SKM-1 (cell line): ENCODE measurements at regions not wholly inside any gene's neighbourhood (a gene's known extent, or its start where the extent isn't known, plus 50 kb on each side); places are given as distances from the start of the nearest gene placed in this dataset.
"Not testable (repeated sequence)": the region's sequence is repeated elsewhere in the genome, so short reads cannot be mapped to it uniquely, and the experiment has no call there.

ENCODE experiments used
- DNase-seq: peaks from one replicate; lab custom pipeline; 2025; ENCODE audit not compliant: unreplicated experiment; lab: John Stamatoyannopoulos, UW

DNA sequence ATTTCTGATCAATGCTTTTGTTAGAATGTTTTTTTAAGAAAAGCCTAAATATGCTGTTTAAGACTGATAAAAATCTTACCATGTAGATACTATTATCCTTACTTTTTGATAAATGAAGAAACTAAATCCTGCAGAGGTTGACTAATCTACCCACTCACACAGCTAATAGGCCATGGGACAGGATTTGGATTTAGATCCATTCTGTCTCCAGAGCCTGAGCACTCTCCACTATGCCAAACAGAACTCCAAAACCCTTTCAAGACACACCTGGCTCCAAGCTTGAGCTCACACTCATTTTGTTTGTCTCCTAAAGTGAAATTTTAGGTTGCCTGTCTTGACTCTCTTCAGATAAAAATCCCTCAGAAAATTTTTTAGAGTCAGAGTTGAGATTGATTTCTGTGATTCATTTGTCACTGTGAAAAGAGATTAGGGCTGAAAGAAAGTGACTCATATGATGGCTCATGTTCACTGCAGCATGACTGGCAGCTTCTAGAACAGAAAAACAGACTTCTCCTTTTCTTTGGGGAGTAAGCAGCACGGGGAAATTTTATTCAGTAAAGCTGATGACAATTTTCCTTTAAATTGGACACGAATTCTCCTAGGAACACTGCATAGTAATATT lies 132.3 kb upstream of the POT1 start:
- DNase-seq = no peak

DNA sequence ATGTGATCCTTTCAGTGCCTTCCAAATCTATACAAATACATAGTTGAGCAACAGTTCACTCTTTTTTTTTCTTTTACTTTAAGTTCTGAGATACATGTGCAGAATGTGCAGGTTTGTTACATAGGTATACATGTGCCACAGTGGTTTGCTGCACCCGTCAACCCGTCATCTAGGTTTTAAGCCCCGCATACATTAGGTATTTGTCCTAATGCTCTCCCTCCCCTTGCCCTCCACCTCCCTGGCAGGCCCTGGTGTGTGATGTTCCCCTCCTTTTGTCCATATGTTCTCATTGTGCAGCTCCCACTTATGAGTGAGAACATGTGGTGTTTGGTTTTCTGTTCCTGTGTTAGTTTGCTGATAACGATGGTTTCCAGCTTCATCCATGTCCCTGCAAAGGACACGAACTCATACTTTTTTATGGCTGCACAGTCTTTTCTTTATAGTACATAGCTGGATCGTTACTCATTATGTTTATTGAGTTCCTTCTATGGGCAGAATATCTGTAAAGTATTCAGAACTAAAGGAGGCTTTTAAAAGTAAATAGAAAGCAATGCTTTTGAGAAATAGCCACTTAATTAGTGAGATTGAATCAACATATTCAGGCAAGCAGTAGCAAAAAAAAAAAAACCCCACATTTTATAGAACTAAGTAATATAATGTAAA lies 131.6 kb upstream of the POT1 start:
- DNase-seq = not testable (repeated sequence)

DNA sequence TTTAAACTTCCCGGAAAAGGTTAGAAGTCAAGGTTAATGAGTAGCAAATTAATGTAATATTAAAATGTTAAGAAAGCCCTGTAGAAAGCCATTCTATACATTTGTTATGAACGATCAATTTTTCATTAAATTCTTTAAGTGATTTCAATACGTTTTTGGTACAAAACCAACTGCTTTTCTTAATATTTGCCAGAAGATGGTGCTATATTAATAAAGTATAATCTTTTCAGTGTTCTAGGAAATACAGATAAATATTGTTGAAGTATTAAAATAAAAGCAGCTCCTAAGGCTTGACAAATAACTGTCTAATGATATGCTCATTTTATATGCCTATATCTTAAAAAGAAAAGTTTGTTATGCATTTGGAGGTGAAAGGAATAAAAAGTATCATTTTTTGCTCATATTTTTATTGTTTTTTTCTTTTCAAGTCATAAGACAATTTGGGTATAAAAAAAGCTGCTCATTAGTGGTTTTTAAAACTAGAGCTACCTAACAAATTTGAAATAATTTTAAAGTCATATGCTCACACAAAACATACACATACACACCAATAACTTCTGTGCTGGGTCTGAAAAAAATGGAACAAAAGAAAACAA lies 130.3 kb upstream of the POT1 start:
- DNase-seq = no peak

DNA sequence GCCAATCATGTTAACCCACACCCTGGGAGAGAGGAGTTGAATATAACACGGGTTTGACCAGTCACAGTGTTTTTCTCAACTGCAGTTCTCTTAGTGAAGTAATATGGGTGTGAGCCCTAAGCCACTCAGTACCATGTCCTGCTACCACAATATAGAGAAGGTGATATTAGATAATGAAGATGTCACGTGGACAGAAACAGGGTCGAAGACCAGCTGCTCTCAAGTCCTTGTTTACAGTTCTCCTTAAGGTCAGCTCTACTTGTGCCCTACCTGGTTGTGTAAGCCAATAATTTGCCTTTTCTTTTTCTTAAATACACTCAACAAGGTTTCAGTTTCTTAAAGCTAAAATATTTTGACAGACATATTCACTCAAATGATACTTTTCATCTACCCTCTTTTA lies 128.3 kb upstream of the POT1 start:
- DNase-seq = no peak

DNA sequence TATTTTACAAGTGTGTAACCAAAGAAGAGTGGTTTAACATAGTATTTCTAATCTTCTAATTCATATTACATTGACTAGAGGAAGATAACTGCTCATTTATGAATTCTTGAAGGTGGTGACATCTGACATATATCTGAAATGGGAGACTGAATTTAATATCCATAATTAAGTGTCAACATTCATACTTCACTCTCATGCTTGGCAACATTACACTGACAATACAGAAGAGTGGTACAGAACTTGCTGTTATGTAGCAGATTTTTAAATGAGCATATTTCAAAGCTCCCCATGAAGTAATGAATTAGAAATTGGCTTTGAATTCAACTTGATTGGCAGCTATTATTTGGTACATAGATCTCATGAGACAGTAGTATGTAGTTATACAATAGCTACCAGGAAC lies 125.8 kb upstream of the POT1 start:
- DNase-seq = no peak

DNA sequence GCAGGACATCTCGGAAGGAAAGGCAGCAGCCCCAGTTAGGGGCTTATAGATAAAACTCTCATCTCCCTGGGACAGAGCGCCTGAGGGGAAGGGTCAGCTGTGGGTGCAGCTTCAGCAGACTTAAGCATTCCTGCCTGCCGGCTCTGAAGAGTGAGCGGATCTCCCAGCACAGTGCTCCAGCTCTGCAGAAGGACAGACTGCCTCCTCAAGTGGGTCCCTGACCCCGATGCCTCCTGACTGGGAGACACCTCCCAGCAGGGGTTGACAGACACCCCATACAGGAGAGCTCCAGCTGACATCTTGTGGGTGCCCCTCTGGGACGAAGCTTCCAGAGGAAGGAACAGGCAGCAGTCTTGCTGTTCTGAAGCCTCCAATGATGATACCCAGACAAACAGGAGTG lies 117.1 kb upstream of the POT1 start:
- DNase-seq = no peak

DNA sequence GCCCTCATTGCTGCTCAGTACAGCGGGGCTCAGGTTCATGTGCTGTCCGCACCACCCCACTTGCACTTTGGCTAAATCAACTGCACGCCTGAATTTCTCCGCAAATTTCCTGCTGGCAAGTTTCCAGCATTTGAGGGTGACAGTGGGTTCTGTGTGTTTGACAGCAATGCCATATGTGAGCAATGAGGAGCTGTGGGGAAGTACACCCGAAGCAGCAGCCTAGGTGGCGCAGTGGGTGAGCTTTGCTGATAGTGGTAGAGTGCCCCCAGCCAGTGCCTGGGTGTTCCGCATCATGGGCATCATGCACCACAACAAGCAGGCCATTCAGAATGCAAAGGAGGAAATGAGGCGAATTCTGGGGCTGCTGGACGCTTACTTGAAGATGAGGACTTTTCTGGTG lies 103.9 kb upstream of the POT1 start:
- no peak for DNase-seq

DNA sequence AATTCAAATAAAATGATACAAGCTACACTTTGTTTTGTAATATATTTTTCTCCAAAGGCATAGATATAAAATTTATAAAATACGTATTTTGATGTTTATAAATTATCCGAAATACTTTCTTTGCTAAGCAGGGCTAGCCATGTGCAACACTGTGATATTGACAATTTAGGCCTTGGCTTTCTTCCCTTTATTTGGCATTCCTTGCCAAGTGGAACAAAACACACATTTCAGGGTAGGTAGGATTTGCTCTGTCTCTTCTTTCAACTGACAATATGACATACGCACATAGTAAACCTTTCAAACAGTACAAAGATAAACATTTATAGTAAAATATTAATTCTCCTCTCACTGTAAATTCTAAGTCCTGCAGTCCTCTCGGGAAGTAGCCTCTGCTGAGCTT lies 103.3 kb upstream of the POT1 start:
- DNase-seq = no peak

DNA sequence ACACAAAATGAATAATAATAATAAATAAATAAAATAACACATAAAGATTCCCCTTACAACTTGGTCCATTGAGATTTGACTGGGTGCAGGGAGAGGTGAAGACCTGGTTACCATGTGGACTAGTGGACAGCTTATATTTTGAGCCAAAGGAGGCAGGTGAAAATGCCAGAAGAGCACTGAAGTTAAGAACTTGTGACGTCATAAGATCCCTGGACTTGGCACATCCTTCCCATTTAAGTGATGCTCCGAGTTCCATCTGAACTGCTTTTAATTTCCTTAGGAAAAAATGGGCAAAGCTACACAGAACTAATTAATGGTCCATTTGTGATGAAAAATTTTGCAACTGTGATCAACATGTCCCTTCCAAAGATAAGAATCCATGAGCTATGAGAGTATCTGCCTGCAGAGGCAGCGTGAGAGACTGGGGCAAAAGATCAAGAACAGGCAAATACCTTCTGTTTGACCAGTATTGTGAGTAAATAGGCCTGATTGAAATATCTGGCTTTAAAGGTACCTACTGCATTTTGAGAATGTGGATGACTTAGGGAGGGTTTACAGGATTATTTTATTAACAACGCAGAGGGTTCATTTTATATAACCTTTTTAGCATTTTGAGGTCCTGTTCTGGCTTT lies 101.2 kb upstream of the POT1 start:
- no peak for DNase-seq

DNA sequence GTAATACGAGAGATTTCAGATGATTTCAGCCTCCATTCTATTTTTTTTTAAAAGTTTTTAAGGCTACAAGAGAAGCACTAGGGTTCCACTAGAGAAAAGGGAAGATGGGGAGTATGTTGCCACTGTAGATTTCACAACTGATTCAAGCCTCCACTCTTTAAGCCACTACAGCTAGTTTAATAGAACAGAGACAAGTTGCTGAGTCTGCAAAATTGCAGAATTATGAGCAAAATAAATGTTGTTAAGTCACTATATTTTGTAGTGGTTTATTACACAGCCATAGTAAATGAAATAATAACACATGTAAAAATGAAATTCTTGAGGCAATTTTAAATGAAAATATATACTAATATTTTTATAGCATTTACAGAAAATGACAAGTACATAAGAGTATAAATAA lies 96.0 kb upstream of the POT1 start:
- DNase-seq = peak; percentile 34

DNA sequence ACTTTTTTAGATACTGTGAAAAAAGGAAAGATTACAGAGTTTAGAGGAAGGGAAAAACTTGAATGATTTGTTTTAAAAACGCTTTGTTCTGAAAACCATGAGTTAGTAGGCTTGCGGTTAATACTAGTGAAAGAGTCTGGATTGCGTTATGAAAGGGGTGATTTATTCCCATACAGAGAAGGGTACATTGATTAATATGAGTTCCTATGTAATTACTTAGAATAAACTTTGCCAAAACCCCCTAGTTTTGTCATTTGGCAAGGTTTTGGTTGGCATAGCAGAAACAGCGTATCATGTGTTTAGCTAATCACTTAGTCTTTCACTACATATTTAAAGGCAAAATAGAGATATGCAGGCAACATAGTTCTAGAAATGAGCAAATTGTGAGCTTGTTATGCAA lies 91.2 kb upstream of the POT1 start:
- DNase-seq = no peak

DNA sequence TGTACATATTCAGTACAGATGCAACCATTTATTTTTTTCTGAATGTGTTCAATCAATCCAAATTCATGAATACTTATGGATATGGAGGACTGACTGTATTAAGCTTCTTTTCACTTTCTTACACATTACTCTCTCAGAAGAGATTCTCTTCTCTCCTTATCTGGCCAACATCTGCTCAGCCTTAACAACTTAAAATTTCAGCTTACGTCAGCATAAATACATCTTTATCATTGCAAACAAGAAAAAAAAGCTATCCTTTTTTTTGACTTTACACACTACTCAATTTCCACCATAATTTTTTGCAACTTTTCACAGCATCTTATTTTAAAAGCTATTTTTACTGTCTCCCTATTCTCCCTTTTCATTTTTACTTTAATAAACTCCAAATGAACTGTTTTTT lies 80.9 kb upstream of the POT1 start:
- DNase-seq = no peak

DNA sequence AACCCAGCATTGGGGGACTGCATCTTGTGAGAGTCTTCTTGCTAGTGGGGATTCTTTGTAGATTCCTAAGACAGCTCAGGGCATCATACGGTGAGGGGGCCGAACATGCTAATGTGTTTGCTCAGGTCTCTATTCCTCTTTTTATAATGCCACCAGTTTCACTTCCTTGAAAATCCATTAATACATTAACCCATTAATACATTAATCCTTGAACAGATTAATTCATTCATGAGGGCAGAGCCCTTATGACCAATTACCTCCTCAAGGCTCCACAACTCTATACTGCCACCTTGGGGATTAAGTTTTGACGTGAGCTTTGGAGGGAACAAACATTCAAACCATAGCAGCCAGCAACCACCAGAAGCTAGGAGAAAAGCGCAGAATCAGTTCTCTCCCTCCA lies 67.2 kb upstream of the POT1 start:
- no peak for DNase-seq

DNA sequence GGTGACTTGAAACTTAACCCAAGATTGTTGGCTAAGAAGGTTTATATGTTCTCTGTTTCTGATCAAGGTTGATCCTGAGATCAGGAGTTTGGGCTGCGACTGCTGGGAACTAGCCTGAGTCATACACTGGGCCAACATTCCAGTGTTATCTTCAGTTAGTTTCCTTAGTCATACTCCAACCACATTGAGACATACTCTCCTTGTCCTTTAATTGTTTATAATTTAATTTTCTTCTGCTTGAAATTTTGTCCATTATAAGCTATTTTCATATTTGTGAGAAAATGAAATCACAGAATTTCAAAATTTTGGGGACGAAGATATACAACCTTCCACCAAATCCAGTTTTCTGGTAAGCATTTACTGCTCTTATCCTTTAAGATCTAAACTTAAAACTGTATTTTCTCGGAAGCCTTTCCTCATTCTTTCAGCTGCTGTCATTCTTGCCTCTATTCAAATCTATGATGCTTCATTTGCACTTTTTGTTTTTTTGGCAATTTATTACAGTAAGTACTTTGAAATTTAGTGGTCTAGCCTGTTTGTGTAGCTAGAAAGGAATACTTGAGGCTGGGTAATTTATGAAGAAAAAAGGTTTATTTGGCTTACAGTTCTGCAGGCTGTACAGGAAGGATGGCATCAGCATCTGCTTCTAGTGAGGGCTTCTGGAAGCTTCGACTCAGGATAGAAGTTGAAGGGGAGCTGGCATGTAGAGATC lies 63.4 kb upstream of the POT1 start:
- no peak for DNase-seq

DNA sequence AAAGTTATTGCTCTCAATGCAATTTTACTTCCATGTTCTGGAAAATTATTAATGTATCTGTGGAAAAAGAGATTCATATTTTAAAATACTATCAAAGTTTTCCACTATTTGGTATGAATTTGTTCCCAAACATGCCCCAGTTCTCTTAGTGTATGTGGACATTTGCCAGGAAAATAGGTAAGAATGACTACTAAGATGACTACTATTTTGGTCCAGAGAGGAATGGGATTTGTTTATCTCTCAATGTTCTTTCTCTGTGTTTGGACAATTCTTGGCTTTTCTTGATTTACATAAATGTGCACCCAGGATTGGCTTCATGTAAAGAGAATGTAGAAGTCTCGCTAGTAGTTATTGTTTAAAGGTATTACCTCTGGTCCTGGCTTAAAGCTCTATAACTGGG lies 60.3 kb upstream of the POT1 start:
- no peak for DNase-seq
